ENCODE measurements at regions not wholly inside any gene's neighbourhood (a gene's known extent, or its start where the extent isn't known, plus 50 kb on each side); places are given as distances from the start of the nearest gene placed in this dataset.

DNA sequence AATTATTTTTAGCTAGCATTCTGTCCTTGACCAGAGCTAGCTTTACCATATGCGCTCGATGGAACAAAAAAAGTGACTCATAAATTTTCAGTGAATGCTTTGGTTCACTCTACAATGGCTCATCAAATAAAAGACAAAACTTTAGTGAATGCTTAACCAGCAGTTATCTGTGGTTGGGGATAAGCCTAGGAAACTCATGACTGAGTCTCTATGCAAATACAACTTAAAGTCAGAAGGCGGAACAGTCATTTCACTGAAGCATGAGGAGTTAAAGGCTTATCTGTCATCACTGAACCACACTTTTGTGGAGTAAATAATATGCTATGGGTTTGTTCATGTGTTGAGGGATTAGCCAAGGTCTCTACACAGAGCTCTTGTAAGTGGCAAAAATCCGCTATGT is 308.4 kb downstream of the SQOR start:
- Mint-ChIP-seq H3K27me3 (ENCODE audit: low read depth) (no peaks in the 10 kb centered on the region), H3K36me3 (no peaks in the 10 kb centered on the region), H3K9me3 (0 out of 2 replicates have a peak, but pooled peaks cover 3% of the 10 kb centered on the region), H3K4me3 (no peak overlapping the region), H3K27ac (no peak overlapping the region), H3K4me1 (peaks cover 24% of the 10 kb centered on the region)
- CTCF ChIA-PET: interaction anchor here (1.5 kb wide), 1 partner anchor 148 kb away, joined by 4 read pairs; no protein-coding TSS in a partner anchor
- DNase-seq (ENCODE audit: low spot score) (no peak), ATAC-seq (no peak)
- POLR2A ChIA-PET: no interaction called here
- no peak for TF ChIP-seq ZNF281 (CRISPR knock-in tag; IDR thresholded peaks at IDR 0.05)
- TF ChIP-seq MYBL2 (CRISPR knock-in tag; IDR thresholded peaks at IDR 0.05): no peak
- TF ChIP-seq RORB (CRISPR knock-in tag; IDR thresholded peaks at IDR 0.05): no peak
- no peak for TF ChIP-seq ZNF121 (CRISPR knock-in tag; IDR thresholded peaks at IDR 0.05)
- TF ChIP-seq, protein P1, sequence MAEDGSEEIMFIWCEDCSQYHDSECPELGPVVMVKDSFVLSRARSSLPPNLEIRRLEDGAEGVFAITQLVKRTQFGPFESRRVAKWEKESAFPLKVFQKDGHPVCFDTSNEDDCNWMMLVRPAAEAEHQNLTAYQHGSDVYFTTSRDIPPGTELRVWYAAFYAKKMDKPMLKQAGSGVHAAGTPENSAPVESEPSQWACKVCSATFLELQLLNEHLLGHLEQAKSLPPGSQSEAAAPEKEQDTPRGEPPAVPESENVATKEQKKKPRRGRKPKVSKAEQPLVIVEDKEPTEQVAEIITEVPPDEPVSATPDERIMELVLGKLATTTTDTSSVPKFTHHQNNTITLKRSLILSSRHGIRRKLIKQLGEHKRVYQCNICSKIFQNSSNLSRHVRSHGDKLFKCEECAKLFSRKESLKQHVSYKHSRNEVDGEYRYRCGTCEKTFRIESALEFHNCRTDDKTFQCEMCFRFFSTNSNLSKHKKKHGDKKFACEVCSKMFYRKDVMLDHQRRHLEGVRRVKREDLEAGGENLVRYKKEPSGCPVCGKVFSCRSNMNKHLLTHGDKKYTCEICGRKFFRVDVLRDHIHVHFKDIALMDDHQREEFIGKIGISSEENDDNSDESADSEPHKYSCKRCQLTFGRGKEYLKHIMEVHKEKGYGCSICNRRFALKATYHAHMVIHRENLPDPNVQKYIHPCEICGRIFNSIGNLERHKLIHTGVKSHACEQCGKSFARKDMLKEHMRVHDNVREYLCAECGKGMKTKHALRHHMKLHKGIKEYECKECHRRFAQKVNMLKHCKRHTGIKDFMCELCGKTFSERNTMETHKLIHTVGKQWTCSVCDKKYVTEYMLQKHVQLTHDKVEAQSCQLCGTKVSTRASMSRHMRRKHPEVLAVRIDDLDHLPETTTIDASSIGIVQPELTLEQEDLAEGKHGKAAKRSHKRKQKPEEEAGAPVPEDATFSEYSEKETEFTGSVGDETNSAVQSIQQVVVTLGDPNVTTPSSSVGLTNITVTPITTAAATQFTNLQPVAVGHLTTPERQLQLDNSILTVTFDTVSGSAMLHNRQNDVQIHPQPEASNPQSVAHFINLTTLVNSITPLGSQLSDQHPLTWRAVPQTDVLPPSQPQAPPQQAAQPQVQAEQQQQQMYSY (CRISPR knock-in tag; IDR thresholded peaks at IDR 0.05): no peak
- TF ChIP-seq, protein P2, sequence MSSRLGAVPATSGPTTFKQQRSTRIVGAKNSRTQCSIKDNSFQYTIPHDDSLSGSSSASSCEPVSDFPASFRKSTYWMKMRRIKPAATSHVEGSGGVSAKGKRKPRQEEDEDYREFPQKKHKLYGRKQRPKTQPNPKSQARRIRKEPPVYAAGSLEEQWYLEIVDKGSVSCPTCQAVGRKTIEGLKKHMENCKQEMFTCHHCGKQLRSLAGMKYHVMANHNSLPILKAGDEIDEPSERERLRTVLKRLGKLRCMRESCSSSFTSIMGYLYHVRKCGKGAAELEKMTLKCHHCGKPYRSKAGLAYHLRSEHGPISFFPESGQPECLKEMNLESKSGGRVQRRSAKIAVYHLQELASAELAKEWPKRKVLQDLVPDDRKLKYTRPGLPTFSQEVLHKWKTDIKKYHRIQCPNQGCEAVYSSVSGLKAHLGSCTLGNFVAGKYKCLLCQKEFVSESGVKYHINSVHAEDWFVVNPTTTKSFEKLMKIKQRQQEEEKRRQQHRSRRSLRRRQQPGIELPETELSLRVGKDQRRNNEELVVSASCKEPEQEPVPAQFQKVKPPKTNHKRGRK (CRISPR knock-in tag; IDR thresholded peaks at IDR 0.05; ENCODE audit: borderline replicate concordance): no peak
- no peak for TF ChIP-seq E2F4 (CRISPR knock-in tag; IDR thresholded peaks at IDR 0.05; ENCODE audit: borderline replicate concordance, low read depth)
- TF ChIP-seq, protein P3, sequence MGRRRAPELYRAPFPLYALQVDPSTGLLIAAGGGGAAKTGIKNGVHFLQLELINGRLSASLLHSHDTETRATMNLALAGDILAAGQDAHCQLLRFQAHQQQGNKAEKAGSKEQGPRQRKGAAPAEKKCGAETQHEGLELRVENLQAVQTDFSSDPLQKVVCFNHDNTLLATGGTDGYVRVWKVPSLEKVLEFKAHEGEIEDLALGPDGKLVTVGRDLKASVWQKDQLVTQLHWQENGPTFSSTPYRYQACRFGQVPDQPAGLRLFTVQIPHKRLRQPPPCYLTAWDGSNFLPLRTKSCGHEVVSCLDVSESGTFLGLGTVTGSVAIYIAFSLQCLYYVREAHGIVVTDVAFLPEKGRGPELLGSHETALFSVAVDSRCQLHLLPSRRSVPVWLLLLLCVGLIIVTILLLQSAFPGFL (CRISPR knock-in tag; IDR thresholded peaks at IDR 0.05; ENCODE audit: borderline replicate concordance): no peak
- no peak for TF ChIP-seq KAT7 (CRISPR knock-in tag; IDR thresholded peaks at IDR 0.05; ENCODE audit: borderline replicate concordance)
- TF ChIP-seq, protein P4, sequence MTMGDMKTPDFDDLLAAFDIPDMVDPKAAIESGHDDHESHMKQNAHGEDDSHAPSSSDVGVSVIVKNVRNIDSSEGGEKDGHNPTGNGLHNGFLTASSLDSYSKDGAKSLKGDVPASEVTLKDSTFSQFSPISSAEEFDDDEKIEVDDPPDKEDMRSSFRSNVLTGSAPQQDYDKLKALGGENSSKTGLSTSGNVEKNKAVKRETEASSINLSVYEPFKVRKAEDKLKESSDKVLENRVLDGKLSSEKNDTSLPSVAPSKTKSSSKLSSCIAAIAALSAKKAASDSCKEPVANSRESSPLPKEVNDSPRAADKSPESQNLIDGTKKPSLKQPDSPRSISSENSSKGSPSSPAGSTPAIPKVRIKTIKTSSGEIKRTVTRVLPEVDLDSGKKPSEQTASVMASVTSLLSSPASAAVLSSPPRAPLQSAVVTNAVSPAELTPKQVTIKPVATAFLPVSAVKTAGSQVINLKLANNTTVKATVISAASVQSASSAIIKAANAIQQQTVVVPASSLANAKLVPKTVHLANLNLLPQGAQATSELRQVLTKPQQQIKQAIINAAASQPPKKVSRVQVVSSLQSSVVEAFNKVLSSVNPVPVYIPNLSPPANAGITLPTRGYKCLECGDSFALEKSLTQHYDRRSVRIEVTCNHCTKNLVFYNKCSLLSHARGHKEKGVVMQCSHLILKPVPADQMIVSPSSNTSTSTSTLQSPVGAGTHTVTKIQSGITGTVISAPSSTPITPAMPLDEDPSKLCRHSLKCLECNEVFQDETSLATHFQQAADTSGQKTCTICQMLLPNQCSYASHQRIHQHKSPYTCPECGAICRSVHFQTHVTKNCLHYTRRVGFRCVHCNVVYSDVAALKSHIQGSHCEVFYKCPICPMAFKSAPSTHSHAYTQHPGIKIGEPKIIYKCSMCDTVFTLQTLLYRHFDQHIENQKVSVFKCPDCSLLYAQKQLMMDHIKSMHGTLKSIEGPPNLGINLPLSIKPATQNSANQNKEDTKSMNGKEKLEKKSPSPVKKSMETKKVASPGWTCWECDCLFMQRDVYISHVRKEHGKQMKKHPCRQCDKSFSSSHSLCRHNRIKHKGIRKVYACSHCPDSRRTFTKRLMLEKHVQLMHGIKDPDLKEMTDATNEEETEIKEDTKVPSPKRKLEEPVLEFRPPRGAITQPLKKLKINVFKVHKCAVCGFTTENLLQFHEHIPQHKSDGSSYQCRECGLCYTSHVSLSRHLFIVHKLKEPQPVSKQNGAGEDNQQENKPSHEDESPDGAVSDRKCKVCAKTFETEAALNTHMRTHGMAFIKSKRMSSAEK (CRISPR knock-in tag; IDR thresholded peaks at IDR 0.05; ENCODE audit: borderline replicate concordance): no peak
- no peak for TF ChIP-seq IRF2 (CRISPR knock-in tag; IDR thresholded peaks at IDR 0.05; ENCODE audit: borderline replicate concordance, low read depth)
- TF ChIP-seq NFE2L1 (CRISPR knock-in tag; IDR thresholded peaks at IDR 0.05): no peak
- no peak for TF ChIP-seq ATF3 (CRISPR knock-in tag; conservative IDR thresholded peaks at IDR 0.05)
- no peak for TF ChIP-seq NR2C2 (CRISPR knock-in tag; IDR thresholded peaks at IDR 0.05)
- no peak for TF ChIP-seq AFF4 (CRISPR knock-in tag; IDR thresholded peaks at IDR 0.05; ENCODE audit: borderline replicate concordance)
- no peak for TF ChIP-seq E2F5 (CRISPR knock-in tag; IDR thresholded peaks at IDR 0.05)

All from WTC11 (cell line).